AG04450 (cell line): ENCODE measurements at regions not wholly inside any gene's neighbourhood (a gene's known extent, or its start where the extent isn't known, plus 50 kb on each side); places are given as distances from the start of the nearest gene placed in this dataset.

ENCODE experiments used
- CTCF ChIA-PET: fragments of 300-600, 350-600 bp; formaldehyde crosslinking; extraction: SDS; loops from one replicate; lab custom pipeline; 2022; ENCODE audit warnings: antibody characterized with exemption, inconsistent platforms; lab: Charles Lee
- POLR2A ChIA-PET: fragments of 350-600 bp; formaldehyde crosslinking; extraction: SDS; loops from one replicate; lab custom pipeline; 2021; ENCODE audit warnings: antibody characterized with exemption, inconsistent platforms; lab: Yijun Ruan, JAX
- DNase-seq: peaks from one replicate; pipeline ENCODE4 v3.0.0-alpha.2; 2011; ENCODE audit warnings: low read depth, low spot score
- H3K27ac ChIP-seq: one replicate; pipeline ENCODE4 v1.5.1; 2012; ENCODE audit warnings: low read depth, low read length, control low read depth
- H3K27me3 ChIP-seq: one replicate; pipeline ENCODE4 v1.6.0; 2012; ENCODE audit warnings: low read length; ENCODE audit not compliant: control insufficient read depth, insufficient read depth
- H3K4me3 ChIP-seq: 2 replicates; pipeline ENCODE4 v1.5.1; 2011; ENCODE audit warnings: mild to moderate bottlenecking, low read depth, low read length, control low read depth
- H3K9me3 ChIP-seq: 2 replicates; pipeline ENCODE4 v1.5.1; 2012; ENCODE audit warnings: low read length; ENCODE audit not compliant: control insufficient read depth, insufficient read depth
- CTCF ChIP-seq: IDR thresholded peaks from 2 replicates; pipeline ENCODE4 v1.5.1; 2011; ENCODE audit warnings: low read depth, low read length, control low read depth, inconsistent platforms

GRCh38 chrX:138006180-138006579 lies 440.3 kb downstream of the ZIC3 start:
- POLR2A ChIA-PET = no interaction called here
- Histone ChIP-seq H3K9me3 (no peaks in the 10 kb centered on the region), H3K27ac (no peak overlapping the region), H3K4me3 (no peak overlapping the region), H3K27me3 (no peaks in the 10 kb centered on the region)
- TF ChIP-seq CTCF = no peak
- CTCF ChIA-PET = no interaction called here
- no peak for DNase-seq

- ChIA-PET POLR2A (no interaction called here), CTCF (no interaction called here)
- no peak for DNase-seq
- H3K27me3 ChIP-seq = no peaks in the 10 kb centered on the region
- no peaks in the 10 kb centered on the region; the same call in 1 of the 2 replicates for H3K9me3 ChIP-seq
- no peak overlapping the region for H3K4me3 ChIP-seq
- no peak for TF ChIP-seq CTCF
- no peak overlapping the region for H3K27ac ChIP-seq
These were observed 442.4 kb downstream of the ZIC3 start for GRCh38 chrX:138008281-138008680.

GRCh38 chrX:138011468-138011867 lies 445.5 kb downstream of the ZIC3 start:
- CTCF ChIA-PET = no interaction called here
- no peak overlapping the region for H3K4me3 ChIP-seq
- no peaks in the 10 kb centered on the region for H3K27me3 ChIP-seq
- H3K27ac ChIP-seq = no peak overlapping the region
- TF ChIP-seq CTCF = no peak
- no peaks in the 10 kb centered on the region; the same call in 1 of the 2 replicates for H3K9me3 ChIP-seq
- no peak for DNase-seq
- POLR2A ChIA-PET = no interaction called here

- no peak for TF ChIP-seq CTCF
- ChIA-PET POLR2A (no interaction called here), CTCF (no interaction called here)
- no peak overlapping the region for H3K4me3 ChIP-seq
- no peaks in the 10 kb centered on the region for H3K27me3 ChIP-seq
- DNase-seq = no peak
- no peak overlapping the region for H3K27ac ChIP-seq
- H3K9me3 ChIP-seq = no peaks in the 10 kb centered on the region; the same call in 1 of the 2 replicates
These were observed 448.6 kb downstream of the ZIC3 start for GRCh38 chrX:138014577-138014976.

GRCh38 chrX:138018145-138018799 lies 452.3 kb downstream of the ZIC3 start:
- no peaks in the 10 kb centered on the region for H3K9me3 ChIP-seq
- H3K27me3 ChIP-seq = no peaks in the 10 kb centered on the region
- CTCF ChIA-PET = no interaction called here
- no peak overlapping the region for H3K27ac ChIP-seq
- no peak for DNase-seq
- TF ChIP-seq CTCF = no peak
- H3K4me3 ChIP-seq = no peak overlapping the region
- POLR2A ChIA-PET = no interaction called here
